ENCODE measurements at regions not wholly inside any gene's neighbourhood (a gene's known extent, or its start where the extent isn't known, plus 50 kb on each side); places are given as distances from the start of the nearest gene placed in this dataset.

DNA sequence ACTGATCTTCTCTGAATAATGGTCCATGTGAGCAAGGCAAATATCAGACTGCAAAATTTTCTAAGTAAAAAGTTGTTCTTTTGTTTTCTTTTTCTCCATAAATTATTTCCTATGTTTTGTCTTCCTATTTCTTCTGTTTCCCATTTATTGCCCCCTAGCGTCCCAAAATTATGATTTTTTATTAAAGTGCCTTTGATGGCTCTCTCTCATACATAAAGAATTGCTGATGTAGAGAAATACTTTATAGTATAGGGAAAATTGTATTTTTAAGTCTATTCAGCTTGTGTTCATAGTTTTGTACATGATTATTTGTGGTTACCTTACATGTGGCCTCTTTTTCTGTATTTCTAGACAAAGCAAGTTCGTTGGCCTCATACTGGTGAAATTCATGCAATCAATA is 1031.2 kb downstream of the EFNA5 start:
- intact Hi-C loops (cut with micrococcal nuclease; ENCODE audit: unreplicated experiment) = no loop called here
- BruUV-seq (replicated peaks) = no TSS peak
- H2AFZ ChIP-seq (ENCODE audit: low read length) = no peak overlapping the region

GRCh38 chr5:106637275-106637674 is 1033.5 kb downstream of the EFNA5 start:
- DNase-seq (ENCODE audit: low spot score) = no peak
- Histone ChIP-seq H3K9me2 (ENCODE audit: insufficient read depth, low read length) (no peaks in the 10 kb centered on the region), H3K4me1 (ENCODE audit: insufficient read depth, low read length, poor library complexity, severe bottlenecking) (no peaks in the 10 kb centered on the region), H3K9me3 (ENCODE audit: low read length) (no peaks in the 10 kb centered on the region), H3K4me3 (ENCODE audit: low read depth, low read length, poor library complexity, severe bottlenecking) (no peak overlapping the region), H3K36me3 (ENCODE audit: insufficient read depth, low read length) (no peaks in the 10 kb centered on the region), H3K27ac (ENCODE audit: low read depth, low read length, poor library complexity, severe bottlenecking) (no peak overlapping the region), H2AFZ (ENCODE audit: low read length) (no peak overlapping the region), H4K20me1 (ENCODE audit: insufficient read depth, low read length) (no peaks in the 10 kb centered on the region), H3K79me2 (ENCODE audit: insufficient read depth, low read depth, low read length) (no peaks in the 10 kb centered on the region), H3K4me2 (ENCODE audit: low read length) (no peak overlapping the region)
- BruUV-seq (replicated peaks) = no TSS peak
- ChIA-PET POLR2A (no interaction called here), CTCF (ENCODE audit: unreplicated experiment) (no interaction called here)
- TF ChIP-seq CTCF (conservative IDR thresholded peaks at IDR 0.05; ENCODE audit: low read length) = no peak
- intact Hi-C loops (cut with micrococcal nuclease; ENCODE audit: unreplicated experiment) = no loop called here

More for the DNA sequence above, 1031.2 kb downstream of the EFNA5 start:
- H3K4me1 ChIP-seq (ENCODE audit: insufficient read depth, low read length, poor library complexity, severe bottlenecking) = no peaks in the 10 kb centered on the region
- ChIA-PET CTCF (ENCODE audit: unreplicated experiment) (no interaction called here), POLR2A (interaction anchor here (0.5 kb wide), 1 partner anchor 1020 kb away, joined by 3 read pairs; no protein-coding TSS in a partner anchor)
- H3K36me3 ChIP-seq (ENCODE audit: insufficient read depth, low read length) = no peaks in the 10 kb centered on the region
- H3K4me2 ChIP-seq (ENCODE audit: low read length) = no peak overlapping the region
- no peaks in the 10 kb centered on the region for H4K20me1 ChIP-seq (ENCODE audit: insufficient read depth, low read length)
- no peak overlapping the region for H3K27ac ChIP-seq (ENCODE audit: low read depth, low read length, poor library complexity, severe bottlenecking)
- no peak overlapping the region for H3K4me3 ChIP-seq (ENCODE audit: low read depth, low read length, poor library complexity, severe bottlenecking)
- H3K9me3 ChIP-seq (ENCODE audit: low read length) = no peaks in the 10 kb centered on the region
- TF ChIP-seq CTCF (conservative IDR thresholded peaks at IDR 0.05; ENCODE audit: low read length) (peak; percentile 41; the same call in 1 of the 2 replicates), EZH2phosphoT487 (IDR thresholded peaks at IDR 0.05; ENCODE audit: borderline replicate concordance, low read depth, low read length) (no peak)
- no peaks in the 10 kb centered on the region for H3K9me2 ChIP-seq (ENCODE audit: insufficient read depth, low read length)
- DNase-seq (ENCODE audit: low spot score) = no peak
- no peaks in the 10 kb centered on the region for H3K79me2 ChIP-seq (ENCODE audit: insufficient read depth, low read depth, low read length)

GRCh38 chr5:106634375-106634774 is 1036.4 kb downstream of the EFNA5 start:
- POLR2A ChIA-PET = interaction anchor here (0.7 to 1.6 kb wide), 3 partner anchors 15 to 173 kb away, joined by 3 to 4 read pairs (median 3); no protein-coding TSS in a partner anchor
- H3K4me1 ChIP-seq (ENCODE audit: insufficient read depth, low read length, poor library complexity, severe bottlenecking) = no peaks in the 10 kb centered on the region
- no peak overlapping the region for H3K4me3 ChIP-seq (ENCODE audit: low read depth, low read length, poor library complexity, severe bottlenecking)
- H2AFZ ChIP-seq (ENCODE audit: low read length) = no peak overlapping the region
- H3K79me2 ChIP-seq (ENCODE audit: insufficient read depth, low read depth, low read length) = no peaks in the 10 kb centered on the region
- no peaks in the 10 kb centered on the region for H3K9me3 ChIP-seq (ENCODE audit: low read length)
- H3K9me2 ChIP-seq (ENCODE audit: insufficient read depth, low read length) = no peaks in the 10 kb centered on the region
- no peak for TF ChIP-seq CTCF (conservative IDR thresholded peaks at IDR 0.05; ENCODE audit: low read length)
- no peak for TF ChIP-seq EZH2phosphoT487 (IDR thresholded peaks at IDR 0.05; ENCODE audit: borderline replicate concordance, low read depth, low read length)
- DNase-seq (ENCODE audit: low spot score) = no peak
- H3K27ac ChIP-seq (ENCODE audit: low read depth, low read length, poor library complexity, severe bottlenecking) = no peak overlapping the region
- no TSS peak for BruUV-seq (replicated peaks)
- CTCF ChIA-PET (ENCODE audit: unreplicated experiment) = no interaction called here
- H3K36me3 ChIP-seq (ENCODE audit: insufficient read depth, low read length) = no peaks in the 10 kb centered on the region
- H4K20me1 ChIP-seq (ENCODE audit: insufficient read depth, low read length) = no peaks in the 10 kb centered on the region
- no peak overlapping the region for H3K4me2 ChIP-seq (ENCODE audit: low read length)
- intact Hi-C loops (cut with micrococcal nuclease; ENCODE audit: unreplicated experiment) = no loop called here
